ENCODE measurements at regions not wholly inside any gene's neighbourhood (a gene's known extent, or its start where the extent isn't known, plus 50 kb on each side); places are given as distances from the start of the nearest gene placed in this dataset.
"Not testable (repeated sequence)": the region's sequence is repeated elsewhere in the genome, so short reads cannot be mapped to it uniquely, and the experiment has no call there.

- DNase-seq = no peak
Measured at GRCh38 chr6:168929871-168930450, 323.7 kb downstream of the THBS2 start.

- DNase-seq = no peak
Measured at GRCh38 chr6:168928012-168928411, 325.6 kb downstream of the THBS2 start.

- DNase-seq = no peak
Measured at GRCh38 chr6:168927026-168927425, 326.6 kb downstream of the THBS2 start.

GRCh38 chr6:168926306-168926705 lies 327.3 kb downstream of the THBS2 start:
- DNase-seq = no peak

- no peak for DNase-seq
Measured at GRCh38 chr6:168925671-168926070, 328.0 kb downstream of the THBS2 start.

GRCh38 chr6:168923171-168923570 lies 330.5 kb downstream of the THBS2 start:
- no peak for DNase-seq

- DNase-seq = no peak
Measured at GRCh38 chr6:168922436-168922835, 331.2 kb downstream of the THBS2 start.

- DNase-seq = no peak
Measured at GRCh38 chr6:168920289-168920688, 333.4 kb downstream of the THBS2 start.

- no peak for DNase-seq
Measured at GRCh38 chr6:168919470-168920179, 334.0 kb downstream of the THBS2 start.

- no peak for DNase-seq
Measured at GRCh38 chr6:168916576-168917211, 337.0 kb downstream of the THBS2 start.

- DNase-seq = no peak
Measured at GRCh38 chr6:168915855-168916254, 337.8 kb downstream of the THBS2 start.

GRCh38 chr6:168915242-168915641 lies 338.4 kb downstream of the THBS2 start:
- DNase-seq = no peak

GRCh38 chr6:168913866-168914469 lies 339.7 kb downstream of the THBS2 start:
- DNase-seq = no peak

- DNase-seq = not testable (repeated sequence)
Measured at GRCh38 chr6:168913231-168913865, 340.3 kb downstream of the THBS2 start.

GRCh38 chr6:168909288-168909687 lies 344.4 kb downstream of the THBS2 start:
- DNase-seq = peak; percentile 17

- DNase-seq = no peak
Measured at GRCh38 chr6:168908887-168909286, 344.8 kb downstream of the THBS2 start.

GRCh38 chr6:168908166-168908565 lies 345.5 kb downstream of the THBS2 start:
- DNase-seq = no peak

- DNase-seq = no peak
Measured at GRCh38 chr6:168906391-168906790, 347.3 kb downstream of the THBS2 start.

- DNase-seq = no peak
Measured at GRCh38 chr6:168905451-168906090, 348.1 kb downstream of the THBS2 start.

GRCh38 chr6:168903613-168904345 lies 349.9 kb downstream of the THBS2 start:
- no peak for DNase-seq

GRCh38 chr6:168902075-168902474 lies 351.6 kb downstream of the THBS2 start:
- no peak for DNase-seq

GRCh38 chr6:168901076-168901475 lies 352.6 kb downstream of the THBS2 start:
- DNase-seq = no peak
